Activated CD4-positive, alpha-beta T cell treated with anti-CD3 and anti-CD28 coated beads, Interleukin-2, amount 10 ng/mL, durations not matched to agents 7 days and 5 days (primary cell): ENCODE measurements at regions not wholly inside any gene's neighbourhood (a gene's known extent, or its start where the extent isn't known, plus 50 kb on each side); places are given as distances from the start of the nearest gene placed in this dataset.

Experiments
- CTCF ChIA-PET: fragments of 350-600 bp; sonication (Branson Sonifier 250); formaldehyde crosslinking; loops from one replicate; lab custom pipeline; 2021; ENCODE audit warnings: antibody characterized with exemption; lab: Charles Lee
- POLR2A ChIA-PET: fragments of 350-600 bp; sonication (Branson Sonifier 250); formaldehyde crosslinking; loops from one replicate; lab custom pipeline; 2021; ENCODE audit warnings: antibody characterized with exemption; lab: Charles Lee
- DNase-seq: peaks from one replicate; pipeline ENCODE4 v3.0.0-alpha.2; 2020
- H3K27ac Mint-ChIP-seq: one replicate; pipeline ENCODE4 v1.8.0; 2021; ENCODE audit warnings: mild to moderate bottlenecking, moderate library complexity, mixed read lengths
- H3K27me3 Mint-ChIP-seq: one replicate; pipeline ENCODE4 v1.8.0; 2021; ENCODE audit warnings: mixed read lengths
- H3K36me3 Mint-ChIP-seq: one replicate; pipeline ENCODE4 v1.8.0; 2021; ENCODE audit warnings: low read depth, mixed read lengths
- H3K4me1 Mint-ChIP-seq: one replicate; pipeline ENCODE4 v1.8.0; 2021; ENCODE audit warnings: mixed read lengths
- H3K4me3 Mint-ChIP-seq: one replicate; pipeline ENCODE4 v1.8.0; 2021; ENCODE audit warnings: mild to moderate bottlenecking, moderate library complexity, mixed read lengths
- H3K9me3 Mint-ChIP-seq: one replicate; pipeline ENCODE4 v1.8.0; 2021; ENCODE audit warnings: mixed read lengths

DNA sequence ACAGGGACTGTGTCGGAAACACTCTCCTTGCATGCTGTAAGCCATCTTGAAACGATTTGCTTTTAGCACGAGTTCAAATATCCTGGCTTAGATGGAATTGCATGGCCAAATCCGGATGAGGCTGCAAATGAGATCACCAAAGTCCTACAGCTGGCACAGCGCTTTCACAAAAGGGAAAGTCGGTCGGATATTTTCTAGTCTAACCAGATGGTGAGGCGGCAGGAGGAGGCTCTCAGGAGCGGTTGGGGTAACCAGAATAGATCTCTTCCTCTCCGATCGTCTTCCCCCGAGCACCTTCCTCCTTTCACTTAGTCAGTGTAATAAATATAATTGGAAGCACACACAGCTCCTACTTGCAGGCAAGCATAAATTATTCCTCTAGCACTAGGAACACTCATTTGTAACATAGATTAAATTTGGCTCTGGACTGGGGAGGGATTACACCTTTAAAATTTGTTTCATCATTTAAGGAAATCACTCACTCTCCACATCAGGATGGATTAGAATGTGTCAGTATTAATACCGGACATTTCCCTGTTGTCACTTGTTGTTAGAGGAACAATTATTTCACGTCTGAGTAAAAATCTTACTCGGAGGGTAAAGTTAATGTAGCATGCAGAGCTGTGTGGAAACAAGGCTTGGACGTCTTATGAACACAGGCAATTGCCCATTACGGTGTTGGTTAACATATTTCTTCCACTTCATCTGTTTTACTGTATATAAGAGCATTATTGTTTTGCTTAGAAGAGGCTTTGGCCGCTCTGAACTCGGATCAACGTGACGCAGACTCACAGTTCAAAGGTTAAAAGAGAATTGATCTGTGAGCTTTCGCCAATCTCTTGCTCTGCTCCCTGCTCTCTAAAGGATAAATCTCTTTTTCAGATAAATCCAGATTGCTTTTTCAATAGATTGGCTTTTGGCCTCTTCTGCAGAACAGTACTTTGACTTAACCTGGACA, 857.9 kb downstream of the TYW1 start:
- no peaks in the 10 kb centered on the region for H3K4me1 Mint-ChIP-seq
- no peak overlapping the region for H3K27ac Mint-ChIP-seq

GRCh38 chr7:67855322-67855721, 858.7 kb downstream of the TYW1 start:
- CTCF ChIA-PET, result interaction anchor here (0.6 kb wide), 1 partner anchor 34 kb away, joined by 3 read pairs; no protein-coding TSS in a partner anchor
- Mint-ChIP-seq H3K4me3 (no peak overlapping the region), H3K27me3 (no peaks in the 10 kb centered on the region), H3K4me1 (no peaks in the 10 kb centered on the region), H3K36me3 (no peaks in the 10 kb centered on the region), H3K27ac (no peak overlapping the region), H3K9me3 (peaks cover 26% of the 10 kb centered on the region)
- POLR2A ChIA-PET, result no interaction called here
- DNase-seq, result no peak

More for the DNA sequence above, 857.9 kb downstream of the TYW1 start:
- Mint-ChIP-seq H3K9me3 (peaks cover 26% of the 10 kb centered on the region), H3K27me3 (no peaks in the 10 kb centered on the region), H3K4me3 (no peak overlapping the region), H3K36me3 (no peaks in the 10 kb centered on the region)
- ChIA-PET POLR2A (no interaction called here), CTCF (interaction anchor here (0.6 kb wide), 1 partner anchor 33 kb away, joined by 3 read pairs; no protein-coding TSS in a partner anchor)
- DNase-seq, result no peak

- CTCF ChIA-PET, result no interaction called here
- no peak for DNase-seq
- Mint-ChIP-seq H3K27ac (no peak overlapping the region), H3K4me3 (no peak overlapping the region), H3K27me3 (no peaks in the 10 kb centered on the region), H3K9me3 (peaks cover 29% of the 10 kb centered on the region), H3K36me3 (no peaks in the 10 kb centered on the region), H3K4me1 (no peaks in the 10 kb centered on the region)
- POLR2A ChIA-PET, result no interaction called here
Measured at GRCh38 chr7:67856046-67856445, 859.4 kb downstream of the TYW1 start.

- ChIA-PET CTCF (no interaction called here), POLR2A (no interaction called here)
- peaks cover 39% of the 10 kb centered on the region for H3K9me3 Mint-ChIP-seq
- H3K4me1 Mint-ChIP-seq, result no peaks in the 10 kb centered on the region
- H3K27ac Mint-ChIP-seq, result no peak overlapping the region
- no peaks in the 10 kb centered on the region for H3K36me3 Mint-ChIP-seq
- no peak overlapping the region for H3K4me3 Mint-ChIP-seq
- DNase-seq, result no peak
- no peaks in the 10 kb centered on the region for H3K27me3 Mint-ChIP-seq
Measured at GRCh38 chr7:67857698-67858097, 861.1 kb downstream of the TYW1 start.

GRCh38 chr7:67858931-67859330, 862.3 kb downstream of the TYW1 start:
- no peak for DNase-seq
- no peaks in the 10 kb centered on the region for H3K4me1 Mint-ChIP-seq
- H3K4me3 Mint-ChIP-seq, result no peak overlapping the region
- no peaks in the 10 kb centered on the region for H3K36me3 Mint-ChIP-seq
- POLR2A ChIA-PET, result no interaction called here
- no peaks in the 10 kb centered on the region for H3K27me3 Mint-ChIP-seq
- CTCF ChIA-PET, result no interaction called here
- H3K9me3 Mint-ChIP-seq, result peaks cover 40% of the 10 kb centered on the region
- H3K27ac Mint-ChIP-seq, result no peak overlapping the region

DNA sequence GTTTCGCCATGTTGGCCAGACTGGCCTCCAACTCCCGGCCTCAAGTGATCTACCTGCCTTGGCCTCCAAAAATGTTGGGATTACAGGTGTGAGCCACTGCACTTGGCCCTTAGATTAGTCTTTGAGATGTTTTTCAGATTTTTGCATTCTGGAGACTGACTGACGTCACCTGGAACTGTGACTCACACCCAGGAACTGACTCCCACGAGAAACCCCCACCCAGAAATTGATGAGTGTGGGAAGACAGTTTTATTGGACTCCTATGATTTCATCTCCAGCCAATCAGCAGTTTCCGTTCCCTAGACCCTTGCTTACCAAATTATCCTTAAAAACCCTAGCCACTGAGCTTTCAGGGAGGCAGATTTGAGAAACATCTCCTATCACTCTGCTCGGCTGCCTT, 867.3 kb downstream of the TYW1 start:
- ChIA-PET CTCF (no interaction called here), POLR2A (no interaction called here)
- H3K27me3 Mint-ChIP-seq, result no peaks in the 10 kb centered on the region
- H3K4me1 Mint-ChIP-seq, result no peaks in the 10 kb centered on the region
- no peak overlapping the region for H3K27ac Mint-ChIP-seq
- H3K9me3 Mint-ChIP-seq, result peaks cover 39% of the 10 kb centered on the region
- H3K4me3 Mint-ChIP-seq, result no peak overlapping the region
- H3K36me3 Mint-ChIP-seq, result no peaks in the 10 kb centered on the region
- DNase-seq, result no peak

DNA sequence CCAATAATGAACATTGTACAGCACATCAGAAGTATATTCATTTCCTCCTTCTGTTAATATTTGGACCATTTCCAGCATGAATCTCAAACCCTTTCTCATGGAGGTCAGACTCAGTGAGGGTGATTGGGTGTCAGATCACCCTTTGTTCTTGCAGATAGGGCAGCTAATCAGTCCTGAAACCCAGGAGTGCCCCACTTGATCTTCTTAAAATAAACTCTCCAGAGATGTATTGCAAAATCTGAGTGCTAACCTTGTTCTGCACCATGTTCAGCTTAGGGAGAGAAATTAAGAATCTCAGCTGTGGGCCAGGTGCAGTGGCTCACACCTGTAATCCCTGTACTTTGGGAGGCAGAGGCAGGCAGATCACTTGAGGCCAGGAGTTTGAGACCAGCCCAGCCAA, 869.4 kb downstream of the TYW1 start:
- no peak overlapping the region for H3K27ac Mint-ChIP-seq
- peaks cover 49% of the 10 kb centered on the region for H3K9me3 Mint-ChIP-seq

DNA sequence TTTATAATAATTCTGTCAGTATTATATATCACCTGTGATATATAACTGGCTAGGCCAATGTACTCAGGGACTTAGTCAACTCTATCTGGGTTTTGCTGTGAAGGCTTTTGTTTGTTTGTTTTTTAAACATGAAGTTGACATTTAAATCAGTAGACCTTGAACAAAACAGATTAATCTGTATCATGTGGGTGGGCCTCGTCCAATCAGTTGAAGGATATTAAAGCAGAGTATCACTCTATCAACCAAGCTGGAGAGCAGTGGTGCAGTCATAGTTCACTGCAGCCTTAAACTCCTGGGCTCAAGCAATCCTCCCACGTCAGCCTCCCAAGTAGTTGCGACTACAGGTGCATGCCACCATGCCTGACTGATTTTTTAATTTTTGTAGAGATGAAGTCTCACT, 870.2 kb downstream of the TYW1 start:
- Mint-ChIP-seq H3K4me3 (no peak overlapping the region), H3K27ac (no peak overlapping the region), H3K27me3 (no peaks in the 10 kb centered on the region), H3K4me1 (no peaks in the 10 kb centered on the region), H3K9me3 (peaks cover 45% of the 10 kb centered on the region), H3K36me3 (no peaks in the 10 kb centered on the region)
- ChIA-PET CTCF (no interaction called here), POLR2A (no interaction called here)
- DNase-seq, result no peak

More for the DNA sequence above, 869.4 kb downstream of the TYW1 start:
- ChIA-PET POLR2A (no interaction called here), CTCF (no interaction called here)
- Mint-ChIP-seq H3K4me3 (no peak overlapping the region), H3K36me3 (no peaks in the 10 kb centered on the region), H3K27me3 (no peaks in the 10 kb centered on the region), H3K4me1 (no peaks in the 10 kb centered on the region)
- no peak for DNase-seq

DNA sequence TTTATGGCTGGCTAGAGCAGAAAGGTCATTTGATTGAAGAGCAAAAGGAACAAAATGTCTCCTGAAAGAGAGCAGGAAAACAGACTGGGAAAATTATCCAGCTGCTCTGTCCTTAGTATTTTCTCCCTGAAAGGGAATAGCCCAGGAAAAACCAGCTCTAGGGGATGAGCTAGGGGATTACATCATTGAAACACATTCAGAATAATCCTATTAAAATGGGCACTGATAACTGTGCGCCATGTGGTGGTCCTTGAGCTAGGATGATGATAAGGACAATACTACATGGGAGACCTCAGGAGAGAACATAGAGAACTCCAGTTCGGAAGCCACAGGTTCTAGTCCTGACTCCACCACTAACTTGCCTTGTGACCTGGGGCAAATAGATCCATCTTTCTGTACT, 873.8 kb downstream of the TYW1 start:
- Mint-ChIP-seq H3K9me3 (peaks cover 32% of the 10 kb centered on the region), H3K27me3 (no peaks in the 10 kb centered on the region), H3K27ac (no peak overlapping the region), H3K36me3 (no peaks in the 10 kb centered on the region), H3K4me3 (no peak overlapping the region), H3K4me1 (no peaks in the 10 kb centered on the region)
- ChIA-PET CTCF (no interaction called here), POLR2A (no interaction called here)
- DNase-seq, result no peak

GRCh38 chr7:67875558-67875957, 878.9 kb downstream of the TYW1 start:
- ChIA-PET CTCF (no interaction called here), POLR2A (no interaction called here)
- H3K9me3 Mint-ChIP-seq, result peaks cover 32% of the 10 kb centered on the region
- DNase-seq, result no peak
- no peak overlapping the region for H3K27ac Mint-ChIP-seq
- no peak overlapping the region for H3K4me3 Mint-ChIP-seq
- H3K4me1 Mint-ChIP-seq, result no peaks in the 10 kb centered on the region
- H3K27me3 Mint-ChIP-seq, result no peaks in the 10 kb centered on the region
- H3K36me3 Mint-ChIP-seq, result no peaks in the 10 kb centered on the region

DNA sequence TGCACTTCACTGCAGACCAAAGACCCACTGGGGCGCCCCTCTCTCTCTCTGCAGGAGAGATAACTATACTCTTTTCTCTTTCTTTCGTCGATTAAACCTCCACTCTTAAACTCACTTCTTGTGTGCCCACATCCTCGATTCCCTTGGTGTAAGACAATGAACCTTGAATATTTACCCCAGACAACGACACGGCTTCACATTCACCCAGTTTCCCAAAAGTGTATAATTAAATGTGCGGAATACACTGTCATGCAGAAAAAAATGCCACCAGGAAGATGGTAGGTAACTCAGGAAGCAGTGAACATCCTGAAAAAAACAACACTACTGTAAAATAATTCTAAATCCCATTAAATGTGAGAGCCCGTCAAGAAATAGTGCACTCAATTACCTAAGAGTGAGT, 882.2 kb downstream of the TYW1 start:
- CTCF ChIA-PET, result no interaction called here
- H3K27ac Mint-ChIP-seq, result no peak overlapping the region
- H3K27me3 Mint-ChIP-seq, result no peaks in the 10 kb centered on the region
- no peaks in the 10 kb centered on the region for H3K4me1 Mint-ChIP-seq
- POLR2A ChIA-PET, result no interaction called here
- DNase-seq, result no peak
- H3K9me3 Mint-ChIP-seq, result peaks cover 22% of the 10 kb centered on the region
- no peaks in the 10 kb centered on the region for H3K36me3 Mint-ChIP-seq
- no peak overlapping the region for H3K4me3 Mint-ChIP-seq

- no peak for DNase-seq
- peaks cover 20% of the 10 kb centered on the region for H3K9me3 Mint-ChIP-seq
- no peaks in the 10 kb centered on the region for H3K4me1 Mint-ChIP-seq
- no peaks in the 10 kb centered on the region for H3K27me3 Mint-ChIP-seq
- H3K27ac Mint-ChIP-seq, result no peak overlapping the region
- POLR2A ChIA-PET, result no interaction called here
- CTCF ChIA-PET, result no interaction called here
- H3K36me3 Mint-ChIP-seq, result no peaks in the 10 kb centered on the region
- no peak overlapping the region for H3K4me3 Mint-ChIP-seq
Measured at GRCh38 chr7:67882843-67883242, 886.2 kb downstream of the TYW1 start.

GRCh38 chr7:67890316-67890715, 893.7 kb downstream of the TYW1 start:
- no peak overlapping the region for H3K27ac Mint-ChIP-seq
- ChIA-PET POLR2A (no interaction called here), CTCF (no interaction called here)
- H3K36me3 Mint-ChIP-seq, result no peaks in the 10 kb centered on the region
- H3K4me1 Mint-ChIP-seq, result no peaks in the 10 kb centered on the region
- no peaks in the 10 kb centered on the region for H3K27me3 Mint-ChIP-seq
- peaks cover 25% of the 10 kb centered on the region for H3K9me3 Mint-ChIP-seq
- H3K4me3 Mint-ChIP-seq, result no peak overlapping the region
- DNase-seq, result no peak
